K562 (cell line): ENCODE measurements at regions not wholly inside any gene's neighbourhood (a gene's known extent, or its start where the extent isn't known, plus 50 kb on each side); places are given as distances from the start of the nearest gene placed in this dataset.

Source experiments
- ATAC-seq: fragments of 200-7000 bp; cut with Tn5 transposase; 3 replicates; pipeline ENCODE4 v1.9.1; 2020; ENCODE audit warnings: moderate library complexity
- BruUV-seq: library from RNA; stranded (reverse); fragments of 400-500 nt; replicated peaks from 2 replicates; lab custom pipeline; 2021; lab: Mats Ljungman, UMichigan
- CTCF ChIA-PET: fragments of 300-600 bp; formaldehyde crosslinking; extraction: SDS; loops from one replicate; lab custom pipeline; 2021; ENCODE audit warnings: low intra/inter-chr PET ratio; lab: Yijun Ruan, JAX
- POLR2A ChIA-PET: fragments of 300-600, 350-650 bp; sonication (Branson Sonifier 250); formaldehyde crosslinking; extraction: SDS; loops from one replicate; lab custom pipeline; 2021; ENCODE audit warnings: antibody characterized with exemption, inconsistent platforms; lab: Yijun Ruan, JAX
- DNase-seq, 4 experiments: peaks; one replicate each; pipeline versions ENCODE4 v3.0.0 to v3.0.0-alpha.2; 2011 to 2018; ENCODE audit warnings: low spot score in 3 of 4, mixed read lengths in 3 of 4; ENCODE audit errors: extremely low read depth in 1 of 4
- FAIRE-seq: peaks from 2 replicates; lab custom pipeline; 2011; peaks lifted over from hg19 to GRCh38; lab: Jason Lieb, UNC
- H2AFZ ChIP-seq: 2 replicates; pipeline ENCODE4 v1.6.0; 2011; ENCODE audit warnings: low read depth, low read length, control low read depth, inconsistent platforms
- H3K27ac ChIP-seq: fragments of 200-600 bp; 3 replicates; pipeline ENCODE4 v1.8.0; 2011; ENCODE audit warnings: low read depth, mild to moderate bottlenecking, control low read depth, inconsistent platforms, low read length, moderate library complexity, mixed read lengths; ENCODE audit errors: extremely low read depth
- H3K27me3 ChIP-seq, 2 experiments: fragments of 300-600 bp in 1 of 2; 2 replicates in 1 of 2; 3 replicates in 1 of 2; pipeline versions ENCODE4 v1.6.0 to v1.8.0; 2011; ENCODE audit warnings: inconsistent platforms in 2 of 2, low read length in 2 of 2, mild to moderate bottlenecking in 1 of 2, mixed read lengths in 1 of 2, moderate library complexity in 1 of 2; ENCODE audit not compliant: control insufficient read depth in 2 of 2, insufficient read depth in 2 of 2
- H3K36me3 ChIP-seq: fragments of 300-600 bp; 3 replicates; pipeline ENCODE4 v1.8.0; 2011; ENCODE audit warnings: mild to moderate bottlenecking, low read length, inconsistent platforms; ENCODE audit not compliant: control insufficient read depth, insufficient read depth
- H3K4me1 ChIP-seq, 2 experiments: fragments of 200-600 bp in 1 of 2; replicated peaks in 1 of 2; 2 replicates in 1 of 2; 3 replicates in 1 of 2; pipeline versions ENCODE4 v1.5.1 to v1.8.0; 2011; ENCODE audit warnings: inconsistent platforms in 2 of 2, low read length in 2 of 2, mild to moderate bottlenecking in 1 of 2, mixed read lengths in 1 of 2, moderate library complexity in 1 of 2; ENCODE audit not compliant: control insufficient read depth in 2 of 2, insufficient read depth in 2 of 2
- H3K4me2 ChIP-seq: 2 replicates; pipeline ENCODE4 v1.6.1; 2011; ENCODE audit warnings: low read length, control low read depth, inconsistent platforms, mixed read lengths; ENCODE audit not compliant: insufficient read depth
- H3K4me3 ChIP-seq: fragments of 200-600 bp; sonication (generic), shearing (Covaris generic); 2 replicates; pipeline ENCODE4 v1.5.1; 2016; ENCODE audit warnings: control low read depth, inconsistent platforms
- H3K79me2 ChIP-seq: fragments of 200-600 bp; 3 replicates; pipeline ENCODE4 v1.8.0; 2011; ENCODE audit warnings: low read length, inconsistent platforms; ENCODE audit not compliant: control insufficient read depth, insufficient read depth
- H3K9ac ChIP-seq, 2 experiments: 2 replicates each; pipeline versions ENCODE4 v1.6.0 to v1.6.1; 2011; ENCODE audit warnings: low read depth in 2 of 2, low read length in 2 of 2, control low read depth in 1 of 2, inconsistent platforms in 1 of 2, mild to moderate bottlenecking in 1 of 2, mixed read lengths in 1 of 2; ENCODE audit not compliant: insufficient read depth in 1 of 2
- H3K9me1 ChIP-seq: one replicate; pipeline ENCODE4 v1.6.0; 2011; ENCODE audit warnings: inconsistent platforms, mild to moderate bottlenecking, low read length, moderate library complexity; ENCODE audit not compliant: control insufficient read depth, insufficient read depth
- H3K9me3 ChIP-seq: replicated peaks from 2 replicates; pipeline ENCODE4 v1.5.1; 2011; ENCODE audit warnings: low read depth, low read length, inconsistent platforms; ENCODE audit not compliant: control insufficient read depth, insufficient read depth
- H4K20me1 ChIP-seq: replicated peaks from 2 replicates; pipeline ENCODE4 v1.6.1; 2011; ENCODE audit warnings: low read length, inconsistent platforms, mixed read lengths; ENCODE audit not compliant: control insufficient read depth, insufficient read depth
- HNRNPK ChIP-seq: fragments of 200-400 bp; formaldehyde crosslinking; IDR thresholded peaks from one replicate; pipeline ENCODE4 v1.6.1; 2018; ENCODE audit warnings: mild to moderate bottlenecking, low read depth, low read length; ENCODE audit not compliant: poor library complexity, severe bottlenecking
- KHSRP ChIP-seq: fragments of 450-650 bp; IDR thresholded peaks from 2 replicates; pipeline ENCODE4 v1.6.1; 2017
- NR3C1 ChIP-seq: sonication (generic); formaldehyde crosslinking; IDR thresholded peaks from 2 replicates; pipeline ENCODE4 v1.8.1; 2022; ENCODE audit warnings: missing genetic modification reagents
- WGBS: fragments of 100-300 bp; shearing (Covaris generic); methylation state at CpG from one replicate; pipeline ENCODE4 v1.1.6; 2016; ENCODE audit warnings: low coverage, mixed read lengths; ENCODE audit not compliant: insufficient coverage; ENCODE audit errors: missing lambda C conversion rate; 5-methylcytosine and 5-hydroxymethylcytosine counted together
- in situ Hi-C: fragments of 300-500 bp; cut with MboI; formaldehyde crosslinking; loops from 4 replicates; pipeline ENCODE4 v1.15.0; 2018; ENCODE audit warnings: inconsistent platforms, mixed read lengths
- intact Hi-C: fragments of 100-400 bp; cut with micrococcal nuclease; formaldehyde crosslinking; loops from 2 replicates; pipeline ENCODE4 v1.14.2; 2022
- TF ChIP-seq, protein P1 (sequence below): sonication (generic); formaldehyde crosslinking; IDR thresholded peaks from 2 replicates; pipeline ENCODE4 v1.8.1; 2023; ENCODE audit warnings: mild to moderate bottlenecking, missing genetic modification reagents
- TF ChIP-seq, protein P2 (sequence below): fragments of 200-800 bp; sonication (Bioruptor generic); IDR thresholded peaks from 2 replicates; pipeline ENCODE4 v1.6.1; 2017; ENCODE audit warnings: missing genetic modification characterization, missing compliant biosample characterization

DNA sequence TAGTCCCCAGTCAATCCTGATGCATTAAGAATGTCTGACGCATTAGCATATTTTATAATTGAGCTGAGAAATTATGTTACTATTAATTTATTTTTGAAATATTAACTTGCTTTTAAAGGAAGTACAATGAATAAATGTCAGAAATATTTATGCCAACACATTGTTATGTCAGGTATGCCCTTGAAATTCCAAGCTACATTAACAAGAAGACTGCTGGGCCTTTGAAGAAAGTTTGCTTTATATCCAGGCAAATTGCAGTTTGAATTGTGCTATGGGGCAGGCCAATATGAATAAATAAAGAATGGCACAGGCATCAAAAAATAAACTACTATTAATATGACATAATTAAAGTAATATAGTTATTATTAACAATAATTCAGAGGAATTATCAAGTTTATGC is 1391.3 kb downstream of the PLA2G4A start:
- 4% methylated on average over 1 of the region's 1 CpG for WGBS
- no peaks in the 10 kb centered on the region for H3K79me2 ChIP-seq
- H3K4me1 ChIP-seq, result no peaks in the 10 kb centered on the region
- no peak for TF ChIP-seq HNRNPK
- TF ChIP-seq, all 486 proteins: peak for 0
- FAIRE-seq, result no peak
- no peaks in the 10 kb centered on the region for H4K20me1 ChIP-seq
- no peak overlapping the region for H3K4me3 ChIP-seq
- no TSS peak for BruUV-seq
- CTCF ChIA-PET, result no interaction called here
- no peaks in the 10 kb centered on the region for H3K36me3 ChIP-seq
- no peak overlapping the region for H2AFZ ChIP-seq
- no peaks in the 10 kb centered on the region for H3K27me3 ChIP-seq
- ATAC-seq, result no peak
- no peak overlapping the region for H3K4me2 ChIP-seq
- DNase-seq, result no peak
- no peak overlapping the region for H3K27ac ChIP-seq
- POLR2A ChIA-PET, result no interaction called here
- H3K9me3 ChIP-seq, result no peaks in the 10 kb centered on the region; the same call in 1 of the 2 replicates
- in situ Hi-C loops (no loop called here), intact Hi-C loops (no loop called here)
- H3K9ac ChIP-seq, result no peak overlapping the region
- H3K9me1 ChIP-seq, result no peaks in the 10 kb centered on the region

DNA sequence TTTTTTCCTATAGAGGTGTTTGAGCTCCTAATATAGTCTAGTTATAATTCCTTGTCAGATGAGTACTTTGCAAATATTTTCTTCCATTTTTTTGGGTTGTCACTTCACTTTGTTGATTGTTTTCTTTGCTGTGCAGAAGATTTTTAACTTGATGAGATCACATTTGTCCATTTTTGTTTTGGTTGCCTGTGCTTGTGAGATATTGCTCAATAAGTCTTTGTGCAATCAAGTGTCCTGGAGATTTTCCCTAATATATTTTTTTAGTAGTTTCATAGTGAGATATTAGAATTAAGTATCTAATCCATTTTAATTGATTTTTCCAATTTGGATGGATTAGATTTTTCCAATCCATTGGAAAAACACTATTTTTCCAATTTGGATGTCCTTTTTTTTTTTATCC is 1395.5 kb downstream of the PLA2G4A start:
- H2AFZ ChIP-seq, result no peak overlapping the region
- FAIRE-seq, result no peak
- no peak overlapping the region for H3K27ac ChIP-seq
- H3K4me2 ChIP-seq, result no peak overlapping the region
- intact Hi-C loops (no loop called here), in situ Hi-C loops (no loop called here)
- BruUV-seq, result no TSS peak
- CTCF ChIA-PET, result no interaction called here
- no peaks in the 10 kb centered on the region for H3K4me1 ChIP-seq
- no peak for ATAC-seq
- no peaks in the 10 kb centered on the region for H4K20me1 ChIP-seq
- no peaks in the 10 kb centered on the region for H3K36me3 ChIP-seq
- no peaks in the 10 kb centered on the region for H3K79me2 ChIP-seq
- no peaks in the 10 kb centered on the region; the same call in 1 of the 2 replicates for H3K9me3 ChIP-seq
- H3K4me3 ChIP-seq, result no peak overlapping the region
- H3K27me3 ChIP-seq, result no peaks in the 10 kb centered on the region
- no peak overlapping the region for H3K9ac ChIP-seq
- DNase-seq, result no peak
- POLR2A ChIA-PET, result no interaction called here
- no peaks in the 10 kb centered on the region for H3K9me1 ChIP-seq
- TF ChIP-seq, protein P1, sequence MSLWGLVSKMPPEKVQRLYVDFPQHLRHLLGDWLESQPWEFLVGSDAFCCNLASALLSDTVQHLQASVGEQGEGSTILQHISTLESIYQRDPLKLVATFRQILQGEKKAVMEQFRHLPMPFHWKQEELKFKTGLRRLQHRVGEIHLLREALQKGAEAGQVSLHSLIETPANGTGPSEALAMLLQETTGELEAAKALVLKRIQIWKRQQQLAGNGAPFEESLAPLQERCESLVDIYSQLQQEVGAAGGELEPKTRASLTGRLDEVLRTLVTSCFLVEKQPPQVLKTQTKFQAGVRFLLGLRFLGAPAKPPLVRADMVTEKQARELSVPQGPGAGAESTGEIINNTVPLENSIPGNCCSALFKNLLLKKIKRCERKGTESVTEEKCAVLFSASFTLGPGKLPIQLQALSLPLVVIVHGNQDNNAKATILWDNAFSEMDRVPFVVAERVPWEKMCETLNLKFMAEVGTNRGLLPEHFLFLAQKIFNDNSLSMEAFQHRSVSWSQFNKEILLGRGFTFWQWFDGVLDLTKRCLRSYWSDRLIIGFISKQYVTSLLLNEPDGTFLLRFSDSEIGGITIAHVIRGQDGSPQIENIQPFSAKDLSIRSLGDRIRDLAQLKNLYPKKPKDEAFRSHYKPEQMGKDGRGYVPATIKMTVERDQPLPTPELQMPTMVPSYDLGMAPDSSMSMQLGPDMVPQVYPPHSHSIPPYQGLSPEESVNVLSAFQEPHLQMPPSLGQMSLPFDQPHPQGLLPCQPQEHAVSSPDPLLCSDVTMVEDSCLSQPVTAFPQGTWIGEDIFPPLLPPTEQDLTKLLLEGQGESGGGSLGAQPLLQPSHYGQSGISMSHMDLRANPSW, result no peak
- TF ChIP-seq KHSRP (no peak), NR3C1 (CRISPR knock-in tag) (no peak)
- TF ChIP-seq, protein P2, sequence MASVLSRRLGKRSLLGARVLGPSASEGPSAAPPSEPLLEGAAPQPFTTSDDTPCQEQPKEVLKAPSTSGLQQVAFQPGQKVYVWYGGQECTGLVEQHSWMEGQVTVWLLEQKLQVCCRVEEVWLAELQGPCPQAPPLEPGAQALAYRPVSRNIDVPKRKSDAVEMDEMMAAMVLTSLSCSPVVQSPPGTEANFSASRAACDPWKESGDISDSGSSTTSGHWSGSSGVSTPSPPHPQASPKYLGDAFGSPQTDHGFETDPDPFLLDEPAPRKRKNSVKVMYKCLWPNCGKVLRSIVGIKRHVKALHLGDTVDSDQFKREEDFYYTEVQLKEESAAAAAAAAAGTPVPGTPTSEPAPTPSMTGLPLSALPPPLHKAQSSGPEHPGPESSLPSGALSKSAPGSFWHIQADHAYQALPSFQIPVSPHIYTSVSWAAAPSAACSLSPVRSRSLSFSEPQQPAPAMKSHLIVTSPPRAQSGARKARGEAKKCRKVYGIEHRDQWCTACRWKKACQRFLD, result no peak
